Mesenchymal stem cell (in vitro differentiated cells and primary cell): ENCODE measurements at regions not wholly inside any gene's neighbourhood (a gene's known extent, or its start where the extent isn't known, plus 50 kb on each side); places are given as distances from the start of the nearest gene placed in this dataset.

ENCODE experiments used
- DNase-seq: peaks from one replicate; pipeline ENCODE4 v3.0.0-alpha.2; 2013
- H2AFZ ChIP-seq: one replicate; pipeline ENCODE4 v1.6.1; 2013; ENCODE audit warnings: low read depth, mild to moderate bottlenecking, control low read depth, inconsistent platforms, low read length, moderate library complexity
- H2AK5ac ChIP-seq: 2 replicates; pipeline ENCODE4 v1.6.1; 2013; ENCODE audit warnings: low read length, moderate library complexity, mild to moderate bottlenecking, inconsistent platforms; ENCODE audit not compliant: severe bottlenecking
- H2BK120ac ChIP-seq: one replicate; pipeline ENCODE4 v1.6.1; 2013; ENCODE audit warnings: low read depth, mild to moderate bottlenecking, inconsistent platforms, low read length, moderate library complexity
- H2BK12ac ChIP-seq, 2 experiments: one replicate each; pipeline ENCODE4 v1.6.1; 2013; ENCODE audit warnings: inconsistent platforms in 2 of 2, low read length in 2 of 2, mild to moderate bottlenecking in 2 of 2, moderate library complexity in 2 of 2, control low read depth in 1 of 2
- H2BK15ac ChIP-seq: one replicate; pipeline ENCODE4 v1.6.1; 2013; ENCODE audit warnings: mild to moderate bottlenecking, low read depth, inconsistent platforms; ENCODE audit not compliant: poor library complexity, severe bottlenecking
- H2BK5ac ChIP-seq: 2 replicates; pipeline ENCODE4 v1.6.1; 2013; ENCODE audit warnings: low read depth, mild to moderate bottlenecking, low read length, control low read depth, inconsistent platforms; ENCODE audit not compliant: poor library complexity, severe bottlenecking
- H3K14ac ChIP-seq, 2 experiments: one replicate each; pipeline ENCODE4 v1.6.1; 2013; ENCODE audit warnings: inconsistent platforms in 2 of 2, low read length in 2 of 2, control low read depth in 1 of 2, mild to moderate bottlenecking in 1 of 2, moderate library complexity in 1 of 2
- H3K18ac ChIP-seq, 2 experiments: one replicate each; pipeline ENCODE4 v1.6.1; 2013; ENCODE audit warnings: inconsistent platforms in 2 of 2, low read length in 2 of 2, control low read depth in 1 of 2, low read depth in 1 of 2, mild to moderate bottlenecking in 1 of 2
- H3K23ac ChIP-seq, 2 experiments: one replicate each; pipeline ENCODE4 v1.6.1; 2013; ENCODE audit warnings: inconsistent platforms in 2 of 2, low read length in 2 of 2, mild to moderate bottlenecking in 2 of 2, moderate library complexity in 2 of 2, control low read depth in 1 of 2
- H3K27ac ChIP-seq: 2 replicates; pipeline ENCODE4 v1.5.1; 2013; ENCODE audit warnings: mild to moderate bottlenecking, moderate library complexity, low read length, control low read depth, inconsistent platforms; ENCODE audit not compliant: poor library complexity, severe bottlenecking
- H3K27me3 ChIP-seq, 2 experiments: 2 replicates each; pipeline versions ENCODE4 v1.6.1 to v1.7.0; 2013; ENCODE audit warnings: low read length in 2 of 2, mild to moderate bottlenecking in 2 of 2, moderate library complexity in 2 of 2, control low read depth in 1 of 2, inconsistent platforms in 1 of 2; ENCODE audit not compliant: control insufficient read depth in 1 of 2, insufficient read depth in 1 of 2
- H3K36me3 ChIP-seq, 2 experiments: 2 replicates each; pipeline versions ENCODE4 v1.6.1 to v1.7.0; 2013; ENCODE audit warnings: low read length in 2 of 2, control low read depth in 1 of 2, inconsistent platforms in 1 of 2, low read depth in 1 of 2, mild to moderate bottlenecking in 1 of 2; ENCODE audit not compliant: insufficient read depth in 2 of 2, control insufficient read depth in 1 of 2
- H3K4ac ChIP-seq, 2 experiments: one replicate each; pipeline ENCODE4 v1.6.1; 2013; ENCODE audit warnings: inconsistent platforms in 2 of 2, low read length in 2 of 2, mild to moderate bottlenecking in 2 of 2, moderate library complexity in 2 of 2, control low read depth in 1 of 2, low read depth in 1 of 2
- H3K4me1 ChIP-seq: 2 replicates; pipeline ENCODE4 v1.6.1; 2013; ENCODE audit warnings: low read depth, low read length, control low read depth; ENCODE audit not compliant: control insufficient read depth, insufficient read depth
- H3K4me2 ChIP-seq: 2 replicates; pipeline ENCODE4 v1.6.1; 2013; ENCODE audit warnings: low read length, mild to moderate bottlenecking, inconsistent platforms; ENCODE audit not compliant: poor library complexity, severe bottlenecking
- H3K4me3 ChIP-seq, 2 experiments: 2 replicates each; pipeline versions ENCODE4 v1.5.1 to v1.7.0; 2013; ENCODE audit warnings: low read length in 2 of 2, mild to moderate bottlenecking in 2 of 2, control low read depth in 1 of 2, low read depth in 1 of 2; ENCODE audit not compliant: insufficient read depth in 1 of 2
- H3K79me1 ChIP-seq: replicated peaks from 2 replicates; pipeline ENCODE4 v1.6.1; 2013; ENCODE audit warnings: mild to moderate bottlenecking, control low read depth, low read length, inconsistent platforms; ENCODE audit not compliant: poor library complexity, severe bottlenecking
- H3K9ac ChIP-seq: 2 replicates; pipeline ENCODE4 v1.7.0; 2013; ENCODE audit warnings: mild to moderate bottlenecking, low read length, moderate library complexity
- H3K9me3 ChIP-seq: 2 replicates; pipeline ENCODE4 v1.7.0; 2013; ENCODE audit warnings: mild to moderate bottlenecking, low read length; ENCODE audit not compliant: control insufficient read depth
- H4K8ac ChIP-seq: one replicate; pipeline ENCODE4 v1.6.1; 2013; ENCODE audit warnings: inconsistent platforms, mild to moderate bottlenecking, low read length, moderate library complexity
- H4K91ac ChIP-seq: one replicate; pipeline ENCODE4 v1.6.1; 2013; ENCODE audit warnings: mild to moderate bottlenecking, low read length, inconsistent platforms
- WGBS: methylation state at CpG from one replicate; pipeline ENCODE4 v1.1.7; 2013; ENCODE audit warnings: mixed read lengths; 5-methylcytosine and 5-hydroxymethylcytosine counted together

- Histone ChIP-seq H2AFZ (no peak overlapping the region), H3K79me1 (no peaks in the 10 kb centered on the region), H3K27ac (no peak overlapping the region), H3K27me3 (peaks cover 44 to 49% of the 10 kb centered on the region in 2 experiments), H3K14ac (no peak overlapping the region), H3K18ac (no peak overlapping the region), H2BK120ac (no peak overlapping the region), H3K23ac (no peak overlapping the region), H3K4me3 (no peak overlapping the region), H2BK15ac (no peak overlapping the region), H3K9ac (no peak overlapping the region), H2AK5ac (no peak overlapping the region), H2BK5ac (no peak overlapping the region), H3K9me3 (no peaks in the 10 kb centered on the region), H3K4me2 (no peak overlapping the region), H3K4ac (no peak overlapping the region), H2BK12ac (no peak overlapping the region), H3K4me1 (peaks cover 15% of the 10 kb centered on the region), H3K36me3 (no peaks in the 10 kb centered on the region), H4K91ac (no peak overlapping the region), H4K8ac (no peak overlapping the region)
- no peak for DNase-seq
- 59% methylated on average over 2 of the region's 3 CpGs for WGBS
Measured at GRCh38 chr3:124582621-124583395, 147.4 kb upstream of the UMPS start.

GRCh38 chr3:124584245-124584551 is 146.1 kb upstream of the UMPS start:
- no peak overlapping the region for H3K27ac ChIP-seq
- no peak overlapping the region for H2AK5ac ChIP-seq
- H3K14ac ChIP-seq: no peak overlapping the region
- H2BK12ac ChIP-seq: no peak overlapping the region
- H3K4ac ChIP-seq: no peak overlapping the region
- no peak overlapping the region for H2BK120ac ChIP-seq
- no peaks in the 10 kb centered on the region for H3K79me1 ChIP-seq
- no peaks in the 10 kb centered on the region for H3K36me3 ChIP-seq
- no peak overlapping the region for H2BK15ac ChIP-seq
- H3K23ac ChIP-seq: no peak overlapping the region
- no peak overlapping the region for H3K9ac ChIP-seq
- H3K4me1 ChIP-seq: peaks cover 15% of the 10 kb centered on the region
- no peak overlapping the region for H4K8ac ChIP-seq
- peaks cover 46 to 58% of the 10 kb centered on the region in 2 experiments for H3K27me3 ChIP-seq
- H4K91ac ChIP-seq: no peak overlapping the region
- no peak overlapping the region for H2AFZ ChIP-seq
- H3K4me2 ChIP-seq: peak overlapping the region; percentile 97
- 13% methylated on average over 9 of the region's 9 CpGs for WGBS
- H3K4me3 ChIP-seq: peak overlapping the region in 1 of 2 experiments; percentile 77
- no peaks in the 10 kb centered on the region for H3K9me3 ChIP-seq
- no peak overlapping the region for H3K18ac ChIP-seq
- no peak overlapping the region for H2BK5ac ChIP-seq
- no peak for DNase-seq

- peak overlapping the region; percentile 84 for H2AFZ ChIP-seq
- H2BK12ac ChIP-seq: peak overlapping the region in 1 of 2 experiments; percentile 34
- no peak overlapping the region for H3K27ac ChIP-seq
- peak overlapping the region in 1 of 2 experiments; percentile 94 for H3K14ac ChIP-seq
- peak overlapping the region; percentile 97 for H3K4me2 ChIP-seq
- H3K36me3 ChIP-seq: no peaks in the 10 kb centered on the region
- no peak overlapping the region for H2BK15ac ChIP-seq
- no peak overlapping the region for H2AK5ac ChIP-seq
- peak overlapping the region; percentile 58 to 77 for H3K4me3 ChIP-seq
- H3K18ac ChIP-seq: no peak overlapping the region
- H3K79me1 ChIP-seq: no peaks in the 10 kb centered on the region
- H4K8ac ChIP-seq: peak overlapping the region; percentile 72
- peak; percentile 56 for DNase-seq
- WGBS: under 1% methylated on average over 55 of the region's 59 CpGs
- H3K4me1 ChIP-seq: peaks cover 15% of the 10 kb centered on the region
- no peaks in the 10 kb centered on the region for H3K9me3 ChIP-seq
- peaks cover 46 to 56% of the 10 kb centered on the region in 2 experiments for H3K27me3 ChIP-seq
- no peak overlapping the region for H3K23ac ChIP-seq
- H2BK120ac ChIP-seq: no peak overlapping the region
- peak overlapping the region; percentile 73 for H3K9ac ChIP-seq
- no peak overlapping the region for H4K91ac ChIP-seq
- H2BK5ac ChIP-seq: no peak overlapping the region
- H3K4ac ChIP-seq: no peak overlapping the region
Measured at GRCh38 chr3:124584552-124585391, 145.5 kb upstream of the UMPS start.
